ENCODE measurements at regions not wholly inside any gene's neighbourhood (a gene's known extent, or its start where the extent isn't known, plus 50 kb on each side); places are given as distances from the start of the nearest gene placed in this dataset.

- in situ Hi-C loops (cut with MboI): no loop called here
- intact Hi-C loops (cut with micrococcal nuclease; ENCODE audit: unreplicated experiment): no loop called here
- Histone ChIP-seq H3K36me3 (ENCODE audit: control insufficient read depth in 2 of 2, insufficient read depth in 2 of 2, low read length in 1 of 2) (no peaks in the 10 kb centered on the region), H3K4me1 (ENCODE audit: control insufficient read depth, insufficient read depth, low read length) (no peaks in the 10 kb centered on the region), H3K4me3 (no peak overlapping the region), H3K4me2 (ENCODE audit: control insufficient read depth, insufficient read depth) (no peak overlapping the region), H3K27ac (ENCODE audit: control insufficient read depth, insufficient read depth) (no peak overlapping the region), H3K9me3 (replicated peaks; ENCODE audit: control insufficient read depth, insufficient read depth, low read length) (no peaks in the 10 kb centered on the region), H2AFZ (ENCODE audit: control insufficient read depth, low read depth, low read length) (no peak overlapping the region), H3K27me3 (replicated peaks in 1 of 2; ENCODE audit: control insufficient read depth in 2 of 2, insufficient read depth in 2 of 2, low read length in 1 of 2) (no peaks in the 10 kb centered on the region), H3K79me2 (ENCODE audit: control insufficient read depth, insufficient read depth, low read length) (no peaks in the 10 kb centered on the region), H3K9ac (ENCODE audit: control insufficient read depth, insufficient read depth, low read length) (no peak overlapping the region), H4K20me1 (ENCODE audit: control insufficient read depth, insufficient read depth) (no peaks in the 10 kb centered on the region)
- SMC1A ChIA-PET (ENCODE audit: uncharacterized antibody, unreplicated experiment): no interaction called here
- no peak for TF ChIP-seq NR2C1 (IDR thresholded peaks at IDR 0.05)
- TF ChIP-seq E2F8 (IDR thresholded peaks at IDR 0.05; ENCODE audit: low read depth, partially characterized antibody): no peak
- POLR2A ChIA-PET: no interaction called here
- FAIRE-seq: no peak
- CTCF ChIA-PET: no interaction called here
- RAD21 ChIA-PET (ENCODE audit: unreplicated experiment): no interaction called here
- WGBS (ENCODE audit: insufficient coverage, insufficient replicate concordance, low lambda C conversion rate, missing lambda C conversion rate): 29% methylated on average over 1 of the region's 1 CpG
- BruUV-seq (replicated peaks): no TSS peak
- no peak for DNase-seq (ENCODE audit: low read depth, low spot score)
- ATAC-seq: no peak
Measured at GRCh38 chr4:106494066-106494465, 125.5 kb upstream of the GIMD1 start.

- CTCF ChIA-PET: no interaction called here
- Histone ChIP-seq H3K4me2 (ENCODE audit: control insufficient read depth, insufficient read depth) (no peak overlapping the region), H2AFZ (ENCODE audit: control insufficient read depth, low read depth, low read length) (no peak overlapping the region), H3K9ac (ENCODE audit: control insufficient read depth, insufficient read depth, low read length) (no peak overlapping the region), H4K20me1 (ENCODE audit: control insufficient read depth, insufficient read depth) (no peaks in the 10 kb centered on the region), H3K4me1 (ENCODE audit: control insufficient read depth, insufficient read depth, low read length) (no peaks in the 10 kb centered on the region), H3K27ac (ENCODE audit: control insufficient read depth, insufficient read depth) (no peak overlapping the region), H3K36me3 (ENCODE audit: control insufficient read depth in 2 of 2, insufficient read depth in 2 of 2, low read length in 1 of 2) (no peaks in the 10 kb centered on the region), H3K9me3 (replicated peaks; ENCODE audit: control insufficient read depth, insufficient read depth, low read length) (no peaks in the 10 kb centered on the region), H3K79me2 (ENCODE audit: control insufficient read depth, insufficient read depth, low read length) (no peaks in the 10 kb centered on the region), H3K27me3 (replicated peaks in 1 of 2; ENCODE audit: control insufficient read depth in 2 of 2, insufficient read depth in 2 of 2, low read length in 1 of 2) (no peaks in the 10 kb centered on the region), H3K4me3 (no peak overlapping the region)
- FAIRE-seq (no peak), DNase-seq (ENCODE audit: low read depth, low spot score) (no peak), ATAC-seq (no peak)
- no TSS peak for BruUV-seq (replicated peaks)
- in situ Hi-C loops (cut with MboI) (no loop called here), intact Hi-C loops (cut with micrococcal nuclease; ENCODE audit: unreplicated experiment) (no loop called here)
- RAD21 ChIA-PET (ENCODE audit: unreplicated experiment): no interaction called here
- TF ChIP-seq MTA2 (IDR thresholded peaks at IDR 0.05; ENCODE audit: low read depth): no peak
- no peak for TF ChIP-seq MEF2A (IDR thresholded peaks at IDR 0.05; ENCODE audit: insufficient read depth, low read depth, low read length)
- no peak for TF ChIP-seq YBX1 (IDR thresholded peaks at IDR 0.05)
- POLR2A ChIA-PET: no interaction called here
- SMC1A ChIA-PET (ENCODE audit: uncharacterized antibody, unreplicated experiment): no interaction called here
Measured at GRCh38 chr4:106493086-106493485, 124.5 kb upstream of the GIMD1 start.
